HG03280 (cell line): ENCODE measurements at regions not wholly inside any gene's neighbourhood (a gene's known extent, or its start where the extent isn't known, plus 50 kb on each side); places are given as distances from the start of the nearest gene placed in this dataset.
"Not testable (repeated sequence)": the region's sequence is repeated elsewhere in the genome, so short reads cannot be mapped to it uniquely, and the experiment has no call there.

ENCODE experiments used
- ATAC-seq: cut with Tn5 transposase; IDR thresholded peaks from one replicate; pipeline ENCODE4 v1.9.1; 2021; ENCODE audit warnings: mild to moderate bottlenecking, moderate library complexity; ENCODE audit not compliant: unreplicated experiment

DNA sequence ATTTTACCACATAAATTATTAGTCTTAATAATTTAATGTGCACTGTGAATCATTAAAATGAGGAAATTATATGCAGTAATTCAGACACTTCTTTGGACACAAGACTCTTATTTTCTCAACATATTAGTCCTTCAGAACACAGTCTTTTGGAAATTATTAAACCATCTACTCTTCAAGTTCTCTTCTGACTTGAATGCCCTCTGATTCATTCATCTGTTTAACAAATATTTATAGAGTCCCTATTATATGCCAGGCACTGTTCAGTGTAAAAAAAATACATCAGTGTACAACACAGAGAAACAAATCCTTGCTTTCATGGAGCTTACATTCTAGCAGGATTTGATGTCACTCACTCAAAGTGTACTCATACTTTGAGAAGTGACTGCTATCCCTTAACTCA is 163.4 kb upstream of the IL12B start:
- ATAC-seq, result no peak

DNA sequence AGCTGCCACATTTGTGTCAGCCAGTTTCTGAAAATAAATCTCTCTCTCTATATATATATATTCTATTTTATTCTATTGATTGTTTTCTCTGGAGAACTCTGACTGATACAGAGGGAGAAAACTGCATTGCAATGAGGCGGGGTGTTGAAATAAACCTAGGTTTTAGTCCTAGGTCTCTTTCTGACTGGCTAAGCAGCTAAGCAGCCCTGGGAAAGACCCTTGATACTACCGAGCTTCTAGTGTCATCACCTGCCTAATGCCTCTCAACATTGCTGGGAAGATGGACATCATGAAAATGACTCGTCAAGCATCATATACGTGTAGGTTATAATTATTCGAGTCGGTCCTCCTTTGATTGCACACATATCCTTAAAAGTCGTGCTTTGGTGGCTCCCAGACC is 166.5 kb upstream of the IL12B start:
- no peak for ATAC-seq

DNA sequence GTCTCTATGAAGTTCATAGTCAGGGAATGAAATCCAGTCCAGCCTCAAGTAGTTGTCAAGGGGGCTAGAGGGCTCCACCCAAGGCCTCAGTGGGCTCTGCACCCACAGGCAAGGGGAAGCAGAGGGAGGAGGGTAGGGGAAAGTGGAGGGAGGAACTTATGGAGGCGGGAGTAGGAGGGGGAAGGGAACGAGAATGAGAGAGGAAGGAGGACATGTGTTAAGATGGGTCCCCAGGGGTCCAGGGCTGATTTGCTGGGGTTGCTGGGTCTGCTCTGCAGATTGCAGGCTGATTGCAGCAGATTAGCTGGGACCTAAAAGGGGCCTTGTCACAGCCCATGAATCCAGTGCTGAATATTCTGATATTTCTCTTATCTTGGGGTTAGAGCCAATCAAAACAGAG is 166.9 kb upstream of the IL12B start:
- ATAC-seq, result no peak

DNA sequence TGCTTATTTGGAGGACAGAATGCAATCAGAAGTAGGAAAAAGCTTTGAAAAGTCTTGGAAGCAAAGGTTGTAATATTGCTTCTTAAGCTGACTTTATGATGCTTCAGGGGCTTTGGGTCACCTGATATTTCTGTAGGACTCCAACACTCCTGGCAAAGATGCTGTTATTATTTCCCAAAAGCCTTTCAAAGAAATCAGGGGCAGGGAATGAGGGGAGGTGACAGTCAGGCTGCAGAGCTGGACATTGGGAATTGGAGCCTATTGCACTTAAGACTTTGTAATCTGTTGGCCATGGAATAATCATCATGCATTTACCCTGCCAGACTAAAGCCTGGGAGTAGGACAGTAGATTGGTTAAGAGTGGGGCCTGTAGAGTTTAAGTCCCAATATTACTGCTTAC is 168.3 kb upstream of the IL12B start:
- ATAC-seq, result no peak

- ATAC-seq, result not testable (repeated sequence)
These were observed 171.8 kb upstream of the IL12B start for GRCh38 chr5:159502116-159502515.

DNA sequence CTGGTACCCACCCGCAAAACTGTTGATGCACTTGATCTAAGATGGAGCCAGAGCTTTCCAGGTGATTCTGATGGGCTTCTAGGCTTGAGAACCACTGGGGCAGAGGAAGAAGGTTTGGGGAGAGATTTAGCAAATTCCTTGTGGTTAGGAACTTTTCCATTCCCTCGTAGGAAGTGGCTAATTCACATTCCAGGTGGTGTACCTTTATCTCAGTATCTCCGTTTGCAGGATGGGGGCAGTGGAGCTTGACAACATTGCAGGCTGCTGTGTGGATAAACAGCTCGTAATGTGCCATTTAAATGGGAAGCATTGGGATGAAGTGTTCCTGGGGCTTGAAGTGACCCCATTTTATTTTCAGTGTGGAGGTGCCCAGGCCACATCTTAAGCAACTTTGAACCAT is 172.9 kb upstream of the IL12B start:
- ATAC-seq, result no peak

DNA sequence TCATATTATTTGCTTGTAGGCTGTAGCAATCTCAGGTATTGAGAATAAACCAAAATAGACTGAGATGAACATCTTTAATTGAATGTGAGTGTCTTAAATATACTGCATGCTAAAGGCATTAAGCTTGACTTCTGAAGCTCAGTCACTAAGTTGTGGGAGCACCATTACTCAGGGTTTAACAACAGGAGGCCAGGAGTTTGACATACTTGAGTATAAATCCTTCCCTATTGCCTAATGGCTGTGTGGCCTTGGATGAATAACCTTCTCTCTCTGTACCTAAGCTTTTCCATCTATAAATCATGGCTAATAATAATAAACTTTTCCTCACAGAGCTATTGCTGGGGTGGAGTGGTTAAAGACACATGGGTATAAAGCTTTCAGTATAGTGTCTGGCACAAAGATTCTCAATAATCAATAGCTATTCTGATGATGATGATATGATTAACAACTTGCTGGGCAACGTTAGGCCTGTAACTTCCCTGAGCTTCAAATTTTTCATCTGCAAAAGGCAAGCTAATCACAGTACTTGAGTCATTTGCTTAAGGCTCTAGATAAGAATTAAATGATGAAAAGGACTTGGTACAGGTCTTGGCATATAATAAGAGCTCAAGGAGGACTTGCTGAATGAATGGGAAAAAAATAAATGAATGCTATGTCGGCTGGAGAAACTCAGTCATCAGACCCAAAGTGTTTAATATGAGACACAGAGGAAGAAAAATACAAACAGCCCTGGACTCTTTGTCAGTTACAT is 174.0 kb upstream of the IL12B start:
- ATAC-seq, result no peak

GRCh38 chr5:159504857-159505304 is 174.6 kb upstream of the IL12B start:
- ATAC-seq, result no peak

DNA sequence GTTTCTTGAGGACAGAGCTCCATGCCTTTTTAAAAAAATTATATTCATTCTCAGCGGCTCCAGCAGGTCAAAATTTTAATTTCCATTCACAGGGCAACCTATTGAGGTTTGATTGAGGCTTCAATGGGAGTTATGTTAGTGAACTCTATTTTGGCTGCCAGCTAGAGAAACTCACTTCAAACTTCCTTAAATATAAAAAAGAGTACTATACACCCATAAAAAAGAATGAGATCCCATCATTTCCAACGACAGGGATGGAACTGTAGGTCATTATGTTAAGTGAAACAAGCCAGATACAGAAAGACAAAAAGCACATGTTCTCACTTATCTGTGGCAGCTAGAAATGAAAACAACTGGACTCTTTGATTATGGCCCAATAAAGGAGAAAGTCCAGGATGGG is 176.8 kb upstream of the IL12B start:
- no peak for ATAC-seq

GRCh38 chr5:159507661-159508060 is 177.4 kb upstream of the IL12B start:
- no peak for ATAC-seq

DNA sequence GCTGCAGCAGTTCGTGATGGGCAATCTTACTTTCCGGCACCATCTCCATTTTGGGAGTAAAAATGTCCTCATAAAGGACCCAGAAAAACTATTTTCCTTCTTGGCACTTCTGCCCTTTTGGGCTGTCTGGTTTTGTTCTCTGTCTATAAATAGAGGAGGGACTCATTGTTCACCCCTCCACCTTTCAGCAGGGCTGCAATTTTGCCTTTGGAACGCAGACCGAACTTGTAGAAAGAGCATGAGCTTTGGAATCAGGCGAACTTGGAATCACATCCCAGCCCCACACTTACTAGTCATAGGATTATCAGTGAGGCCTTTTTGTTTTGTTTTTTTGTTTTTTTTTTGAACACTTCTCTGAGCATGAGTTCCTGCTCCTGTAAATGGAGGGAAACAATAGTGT is 178.1 kb upstream of the IL12B start:
- ATAC-seq, result no peak

DNA sequence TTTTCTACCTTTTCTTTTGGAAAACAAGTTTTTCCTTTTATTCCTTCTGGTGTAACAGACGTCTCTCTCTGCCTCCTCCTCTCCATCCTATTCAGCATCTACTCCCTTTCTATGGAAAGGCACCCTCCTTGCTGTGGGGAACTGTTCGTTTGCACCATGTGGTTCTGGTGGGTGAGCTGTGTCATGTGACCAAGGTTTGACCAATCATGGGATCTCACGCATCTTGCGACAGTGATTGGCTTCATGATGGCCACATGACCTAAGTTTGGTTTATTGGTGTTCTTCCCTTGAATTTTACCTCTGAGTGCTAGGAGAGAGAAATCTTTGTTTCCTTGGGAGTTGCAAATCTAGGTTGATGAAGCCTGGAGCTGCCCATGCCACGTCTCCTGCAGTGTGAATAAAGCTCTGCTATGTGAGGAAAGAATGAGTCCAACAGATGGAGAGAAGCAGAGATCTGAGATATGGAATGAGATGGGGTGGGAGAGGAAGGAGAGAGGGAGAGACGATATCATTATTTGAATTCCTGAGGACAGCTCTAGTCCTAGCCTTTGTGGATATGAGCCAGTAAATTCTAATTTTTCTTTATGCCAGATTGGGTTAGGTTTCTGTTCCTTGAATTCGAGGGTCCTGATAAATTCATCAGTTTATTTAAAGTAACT is 178.8 kb upstream of the IL12B start:
- no peak for ATAC-seq

- ATAC-seq, result no peak
These were observed 180.0 kb upstream of the IL12B start for GRCh38 chr5:159510282-159510681.

DNA sequence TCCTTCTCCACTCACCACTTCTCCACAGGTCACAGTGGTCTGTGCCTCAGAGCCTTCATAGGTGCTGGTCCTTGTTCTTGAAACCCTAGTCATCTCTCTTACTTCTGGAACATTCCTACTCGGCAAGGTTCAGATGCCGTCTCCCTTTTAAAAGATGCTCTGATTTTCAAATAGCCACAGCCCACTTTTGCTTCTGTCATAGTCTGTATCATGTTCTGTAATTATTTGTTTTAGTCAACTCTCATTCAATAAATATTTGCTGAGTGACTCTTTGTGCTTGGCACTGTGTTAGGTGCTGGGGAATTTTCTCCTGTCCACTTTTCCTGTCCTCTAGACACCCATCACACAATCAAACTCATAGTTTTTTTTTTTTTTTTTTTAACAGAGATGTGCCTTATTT is 181.3 kb upstream of the IL12B start:
- no peak for ATAC-seq

DNA sequence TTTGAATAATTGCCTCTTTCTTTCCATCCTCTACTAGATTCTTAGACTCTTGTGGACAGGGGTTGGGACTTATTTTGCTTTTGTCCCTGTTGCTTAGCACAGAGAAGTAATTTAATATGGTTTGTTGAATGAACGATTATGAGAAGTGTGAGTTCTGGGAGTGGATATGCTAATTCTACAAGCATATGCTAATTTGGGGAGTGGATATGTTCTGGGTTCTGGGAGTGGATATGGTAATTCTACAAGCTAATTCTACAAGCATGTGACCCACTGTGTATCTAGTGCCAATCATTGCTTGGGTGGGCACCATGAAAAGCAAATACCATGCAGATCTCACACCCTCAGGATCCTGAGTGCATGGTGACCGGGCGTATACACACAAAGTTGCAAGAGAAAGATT is 181.8 kb upstream of the IL12B start:
- ATAC-seq, result no peak

GRCh38 chr5:159514229-159514810 is 184.0 kb upstream of the IL12B start:
- no peak for ATAC-seq

GRCh38 chr5:159515197-159515596 is 184.9 kb upstream of the IL12B start:
- ATAC-seq, result no peak

DNA sequence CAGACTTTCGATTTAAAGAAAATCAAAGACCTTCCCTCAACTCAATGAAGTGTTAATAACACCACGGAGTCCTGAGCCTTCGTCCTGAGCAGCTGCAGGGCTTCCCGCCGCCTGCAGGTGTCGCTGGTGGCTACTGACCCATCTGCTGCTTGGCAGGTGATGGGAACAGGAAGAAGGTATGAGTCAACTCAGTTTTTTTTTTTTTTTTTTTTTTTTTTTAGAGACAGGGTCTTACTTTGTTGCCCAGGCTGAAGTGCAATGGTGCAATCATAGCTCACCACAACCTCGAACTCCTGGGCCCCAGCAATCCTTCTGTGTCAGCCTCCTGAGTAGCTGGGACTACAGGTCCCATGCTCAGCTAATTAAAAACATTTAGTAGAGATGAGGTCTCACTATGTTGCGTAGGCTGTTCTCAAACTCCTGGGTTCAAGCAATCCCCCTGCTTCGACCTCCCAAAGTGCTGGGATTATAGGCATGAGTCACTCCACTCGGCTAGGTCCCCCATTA is 185.7 kb upstream of the IL12B start:
- peak; percentile 97 for ATAC-seq

GRCh38 chr5:159518371-159518770 is 188.1 kb upstream of the IL12B start:
- no peak for ATAC-seq

DNA sequence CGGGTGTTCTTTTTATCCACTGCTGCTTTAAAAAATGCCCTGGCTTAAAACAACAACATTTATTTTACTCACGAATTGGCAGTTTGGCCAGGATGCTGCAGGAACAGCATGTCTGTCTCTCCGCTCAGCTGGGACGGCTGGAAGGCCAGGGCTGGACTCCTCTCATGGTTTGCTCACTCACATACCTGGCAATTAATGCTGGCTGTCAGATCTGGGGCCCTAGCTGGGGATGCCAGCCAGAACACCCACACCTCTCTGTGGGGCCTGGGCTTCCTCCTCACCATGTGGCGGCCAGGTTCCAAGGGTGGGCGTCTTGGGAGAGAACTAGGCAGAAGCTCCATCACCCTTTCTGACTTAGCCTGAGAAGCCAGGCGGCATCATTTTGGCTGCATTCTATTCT is 189.1 kb upstream of the IL12B start:
- no peak for ATAC-seq

DNA sequence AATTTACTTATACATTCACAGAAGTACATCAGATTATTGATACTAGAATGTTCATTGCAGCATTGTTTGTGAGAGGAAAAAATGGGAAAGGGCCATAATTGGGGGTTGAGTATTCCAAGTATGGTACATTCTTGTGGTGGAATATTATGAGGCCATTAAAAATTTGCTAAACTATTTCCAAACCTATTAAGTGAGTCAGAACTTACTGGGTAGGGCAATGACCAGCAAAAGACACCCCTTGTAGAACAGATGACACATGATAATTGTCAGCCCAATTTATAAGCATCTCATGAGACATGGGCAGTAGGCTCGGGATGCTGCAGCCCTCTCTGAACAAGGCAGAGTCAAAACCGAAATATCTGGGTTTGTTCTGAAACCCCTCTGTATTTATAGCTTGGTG is 192.6 kb upstream of the IL12B start:
- ATAC-seq, result no peak

- ATAC-seq, result not testable (repeated sequence)
These were observed 194.0 kb upstream of the IL12B start for GRCh38 chr5:159524279-159524678.
